SK-N-SH (cell line): ENCODE measurements at regions not wholly inside any gene's neighbourhood (a gene's known extent, or its start where the extent isn't known, plus 50 kb on each side); places are given as distances from the start of the nearest gene placed in this dataset.

Source experiments
- JUND ChIP-seq: IDR thresholded peaks from 2 replicates; pipeline ENCODE4 v1.4.0; 2012
- NFIC ChIP-seq: IDR thresholded peaks from 2 replicates; pipeline ENCODE4 v1.4.0; 2012; ENCODE audit warnings: borderline replicate concordance
- NRF1 ChIP-seq: IDR thresholded peaks from 2 replicates; pipeline ENCODE4 v1.6.1; 2012; ENCODE audit warnings: low read depth, mild to moderate bottlenecking, low read length
- POLR2AphosphoS5 ChIP-seq: IDR thresholded peaks from 2 replicates; pipeline ENCODE4 v1.6.1; 2012; ENCODE audit warnings: low read depth, low read length
- RAD21 ChIP-seq: IDR thresholded peaks from 2 replicates; pipeline ENCODE4 v1.6.1; 2012; ENCODE audit warnings: mild to moderate bottlenecking, low read length
- SMC3 ChIP-seq: IDR thresholded peaks from 2 replicates; pipeline ENCODE4 v1.6.1; 2012; ENCODE audit warnings: low read depth, low read length, improper control_type of control experiment
- YY1 ChIP-seq: IDR thresholded peaks from 2 replicates; pipeline ENCODE4 v1.4.0; 2012; ENCODE audit warnings: low read depth, mild to moderate bottlenecking
- TF ChIP-seq, protein P1 (sequence below): fragments of 150-350 bp; IDR thresholded peaks from 2 replicates; pipeline ENCODE4 v1.6.1; 2016; ENCODE audit warnings: mild to moderate bottlenecking, low read depth, low read length
- TF ChIP-seq, protein P2 (sequence below): fragments of 200-600 bp; sonication (generic); IDR thresholded peaks from 2 replicates; pipeline ENCODE4 v1.6.1; 2017; ENCODE audit warnings: antibody characterized with exemption, mild to moderate bottlenecking, moderate library complexity
- TF ChIP-seq, protein P3 (sequence below): IDR thresholded peaks from 2 replicates; pipeline ENCODE4 v1.6.1; 2012; ENCODE audit warnings: mild to moderate bottlenecking, low read depth, low read length, moderate library complexity
- TF ChIP-seq, protein P4 (sequence below): fragments of 150-350 bp; IDR thresholded peaks from 2 replicates; pipeline ENCODE4 v1.6.1; 2017; ENCODE audit warnings: antibody characterized with exemption, low read length, low read depth, borderline replicate concordance

DNA sequence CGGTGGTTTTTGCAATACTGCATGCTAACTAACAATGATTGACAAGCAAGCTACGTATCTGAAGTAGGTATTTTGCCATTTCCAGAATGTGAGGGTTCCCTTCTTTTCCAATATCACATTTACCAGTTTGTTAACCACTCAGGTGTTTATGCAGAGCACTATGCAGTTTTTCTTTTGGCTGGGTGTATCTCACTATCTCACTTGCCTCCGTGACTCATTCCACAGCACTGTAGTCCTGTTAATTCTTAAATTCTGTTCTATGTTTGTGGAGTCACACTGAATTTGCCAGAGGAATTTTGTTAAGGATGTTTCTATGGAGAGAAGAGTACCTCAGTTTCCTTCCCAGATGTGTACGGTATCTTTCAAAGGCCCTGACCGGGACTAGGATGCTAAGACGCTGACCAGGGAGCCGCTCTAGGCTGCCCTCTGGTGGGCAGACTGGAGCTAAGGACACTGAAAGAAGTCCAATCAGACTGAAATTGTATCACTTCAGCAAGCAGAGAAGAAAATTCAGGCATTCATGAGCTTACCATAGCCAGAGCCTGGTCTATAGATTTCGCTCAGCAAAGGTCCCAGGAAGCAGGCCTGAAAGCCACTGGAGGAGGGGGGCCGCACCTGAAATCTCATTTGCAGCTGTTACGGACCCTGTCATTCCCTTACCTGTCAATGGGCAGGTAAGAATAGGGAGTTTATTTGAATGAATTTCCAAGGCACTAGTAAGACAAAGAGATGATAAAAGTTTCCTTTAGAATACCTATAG, 388.4 kb upstream of the SPOCK3 start:
- no peak for TF ChIP-seq JUND
- no peak for TF ChIP-seq YY1
- TF ChIP-seq POLR2AphosphoS5: no peak
- TF ChIP-seq NFIC: no peak
- TF ChIP-seq, protein P1, sequence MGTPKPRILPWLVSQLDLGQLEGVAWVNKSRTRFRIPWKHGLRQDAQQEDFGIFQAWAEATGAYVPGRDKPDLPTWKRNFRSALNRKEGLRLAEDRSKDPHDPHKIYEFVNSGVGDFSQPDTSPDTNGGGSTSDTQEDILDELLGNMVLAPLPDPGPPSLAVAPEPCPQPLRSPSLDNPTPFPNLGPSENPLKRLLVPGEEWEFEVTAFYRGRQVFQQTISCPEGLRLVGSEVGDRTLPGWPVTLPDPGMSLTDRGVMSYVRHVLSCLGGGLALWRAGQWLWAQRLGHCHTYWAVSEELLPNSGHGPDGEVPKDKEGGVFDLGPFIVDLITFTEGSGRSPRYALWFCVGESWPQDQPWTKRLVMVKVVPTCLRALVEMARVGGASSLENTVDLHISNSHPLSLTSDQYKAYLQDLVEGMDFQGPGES: no peak
- no peak for TF ChIP-seq NRF1
- TF ChIP-seq, protein P2, sequence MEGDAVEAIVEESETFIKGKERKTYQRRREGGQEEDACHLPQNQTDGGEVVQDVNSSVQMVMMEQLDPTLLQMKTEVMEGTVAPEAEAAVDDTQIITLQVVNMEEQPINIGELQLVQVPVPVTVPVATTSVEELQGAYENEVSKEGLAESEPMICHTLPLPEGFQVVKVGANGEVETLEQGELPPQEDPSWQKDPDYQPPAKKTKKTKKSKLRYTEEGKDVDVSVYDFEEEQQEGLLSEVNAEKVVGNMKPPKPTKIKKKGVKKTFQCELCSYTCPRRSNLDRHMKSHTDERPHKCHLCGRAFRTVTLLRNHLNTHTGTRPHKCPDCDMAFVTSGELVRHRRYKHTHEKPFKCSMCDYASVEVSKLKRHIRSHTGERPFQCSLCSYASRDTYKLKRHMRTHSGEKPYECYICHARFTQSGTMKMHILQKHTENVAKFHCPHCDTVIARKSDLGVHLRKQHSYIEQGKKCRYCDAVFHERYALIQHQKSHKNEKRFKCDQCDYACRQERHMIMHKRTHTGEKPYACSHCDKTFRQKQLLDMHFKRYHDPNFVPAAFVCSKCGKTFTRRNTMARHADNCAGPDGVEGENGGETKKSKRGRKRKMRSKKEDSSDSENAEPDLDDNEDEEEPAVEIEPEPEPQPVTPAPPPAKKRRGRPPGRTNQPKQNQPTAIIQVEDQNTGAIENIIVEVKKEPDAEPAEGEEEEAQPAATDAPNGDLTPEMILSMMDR: peak; percentile 90
- TF ChIP-seq SMC3: peak; percentile 69
- TF ChIP-seq RAD21: peak; percentile 65
- TF ChIP-seq, protein P3, sequence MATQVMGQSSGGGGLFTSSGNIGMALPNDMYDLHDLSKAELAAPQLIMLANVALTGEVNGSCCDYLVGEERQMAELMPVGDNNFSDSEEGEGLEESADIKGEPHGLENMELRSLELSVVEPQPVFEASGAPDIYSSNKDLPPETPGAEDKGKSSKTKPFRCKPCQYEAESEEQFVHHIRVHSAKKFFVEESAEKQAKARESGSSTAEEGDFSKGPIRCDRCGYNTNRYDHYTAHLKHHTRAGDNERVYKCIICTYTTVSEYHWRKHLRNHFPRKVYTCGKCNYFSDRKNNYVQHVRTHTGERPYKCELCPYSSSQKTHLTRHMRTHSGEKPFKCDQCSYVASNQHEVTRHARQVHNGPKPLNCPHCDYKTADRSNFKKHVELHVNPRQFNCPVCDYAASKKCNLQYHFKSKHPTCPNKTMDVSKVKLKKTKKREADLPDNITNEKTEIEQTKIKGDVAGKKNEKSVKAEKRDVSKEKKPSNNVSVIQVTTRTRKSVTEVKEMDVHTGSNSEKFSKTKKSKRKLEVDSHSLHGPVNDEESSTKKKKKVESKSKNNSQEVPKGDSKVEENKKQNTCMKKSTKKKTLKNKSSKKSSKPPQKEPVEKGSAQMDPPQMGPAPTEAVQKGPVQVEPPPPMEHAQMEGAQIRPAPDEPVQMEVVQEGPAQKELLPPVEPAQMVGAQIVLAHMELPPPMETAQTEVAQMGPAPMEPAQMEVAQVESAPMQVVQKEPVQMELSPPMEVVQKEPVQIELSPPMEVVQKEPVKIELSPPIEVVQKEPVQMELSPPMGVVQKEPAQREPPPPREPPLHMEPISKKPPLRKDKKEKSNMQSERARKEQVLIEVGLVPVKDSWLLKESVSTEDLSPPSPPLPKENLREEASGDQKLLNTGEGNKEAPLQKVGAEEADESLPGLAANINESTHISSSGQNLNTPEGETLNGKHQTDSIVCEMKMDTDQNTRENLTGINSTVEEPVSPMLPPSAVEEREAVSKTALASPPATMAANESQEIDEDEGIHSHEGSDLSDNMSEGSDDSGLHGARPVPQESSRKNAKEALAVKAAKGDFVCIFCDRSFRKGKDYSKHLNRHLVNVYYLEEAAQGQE: no peak
- TF ChIP-seq, protein P4, sequence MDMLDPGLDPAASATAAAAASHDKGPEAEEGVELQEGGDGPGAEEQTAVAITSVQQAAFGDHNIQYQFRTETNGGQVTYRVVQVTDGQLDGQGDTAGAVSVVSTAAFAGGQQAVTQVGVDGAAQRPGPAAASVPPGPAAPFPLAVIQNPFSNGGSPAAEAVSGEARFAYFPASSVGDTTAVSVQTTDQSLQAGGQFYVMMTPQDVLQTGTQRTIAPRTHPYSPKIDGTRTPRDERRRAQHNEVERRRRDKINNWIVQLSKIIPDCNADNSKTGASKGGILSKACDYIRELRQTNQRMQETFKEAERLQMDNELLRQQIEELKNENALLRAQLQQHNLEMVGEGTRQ: no peak
